Fibroblast of villous mesenchyme (primary cell): ENCODE measurements at regions not wholly inside any gene's neighbourhood (a gene's known extent, or its start where the extent isn't known, plus 50 kb on each side); places are given as distances from the start of the nearest gene placed in this dataset.

Experiments used
- DNase-seq: peaks from one replicate; pipeline ENCODE4 v3.0.0-alpha.2; 2010; ENCODE audit warnings: low read depth
- H3K4me3 ChIP-seq: 2 replicates; pipeline ENCODE4 v1.5.1; 2011; ENCODE audit warnings: low read depth, mild to moderate bottlenecking, low read length
- TF ChIP-seq, protein P1 (sequence below): IDR thresholded peaks from 2 replicates; pipeline ENCODE4 v1.5.1; 2012; ENCODE audit warnings: low read depth, mild to moderate bottlenecking, low read length; ENCODE audit not compliant: insufficient read depth

GRCh38 chr11:90391756-90392155, 168.9 kb upstream of the CHORDC1 start:
- H3K4me3 ChIP-seq: no peak overlapping the region
- TF ChIP-seq, protein P1, sequence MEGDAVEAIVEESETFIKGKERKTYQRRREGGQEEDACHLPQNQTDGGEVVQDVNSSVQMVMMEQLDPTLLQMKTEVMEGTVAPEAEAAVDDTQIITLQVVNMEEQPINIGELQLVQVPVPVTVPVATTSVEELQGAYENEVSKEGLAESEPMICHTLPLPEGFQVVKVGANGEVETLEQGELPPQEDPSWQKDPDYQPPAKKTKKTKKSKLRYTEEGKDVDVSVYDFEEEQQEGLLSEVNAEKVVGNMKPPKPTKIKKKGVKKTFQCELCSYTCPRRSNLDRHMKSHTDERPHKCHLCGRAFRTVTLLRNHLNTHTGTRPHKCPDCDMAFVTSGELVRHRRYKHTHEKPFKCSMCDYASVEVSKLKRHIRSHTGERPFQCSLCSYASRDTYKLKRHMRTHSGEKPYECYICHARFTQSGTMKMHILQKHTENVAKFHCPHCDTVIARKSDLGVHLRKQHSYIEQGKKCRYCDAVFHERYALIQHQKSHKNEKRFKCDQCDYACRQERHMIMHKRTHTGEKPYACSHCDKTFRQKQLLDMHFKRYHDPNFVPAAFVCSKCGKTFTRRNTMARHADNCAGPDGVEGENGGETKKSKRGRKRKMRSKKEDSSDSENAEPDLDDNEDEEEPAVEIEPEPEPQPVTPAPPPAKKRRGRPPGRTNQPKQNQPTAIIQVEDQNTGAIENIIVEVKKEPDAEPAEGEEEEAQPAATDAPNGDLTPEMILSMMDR: no peak
- no peak for DNase-seq

- no peak overlapping the region for H3K4me3 ChIP-seq
- TF ChIP-seq, protein P1: no peak
- no peak for DNase-seq
Measured at GRCh38 chr11:90380206-90380605, 157.4 kb upstream of the CHORDC1 start.

GRCh38 chr11:90373971-90374370, 151.1 kb upstream of the CHORDC1 start:
- no peak overlapping the region for H3K4me3 ChIP-seq
- no peak for DNase-seq
- TF ChIP-seq, protein P1: no peak

GRCh38 chr11:90364527-90364926, 141.7 kb upstream of the CHORDC1 start:
- H3K4me3 ChIP-seq: no peak overlapping the region
- TF ChIP-seq, protein P1: no peak
- DNase-seq: no peak

DNA sequence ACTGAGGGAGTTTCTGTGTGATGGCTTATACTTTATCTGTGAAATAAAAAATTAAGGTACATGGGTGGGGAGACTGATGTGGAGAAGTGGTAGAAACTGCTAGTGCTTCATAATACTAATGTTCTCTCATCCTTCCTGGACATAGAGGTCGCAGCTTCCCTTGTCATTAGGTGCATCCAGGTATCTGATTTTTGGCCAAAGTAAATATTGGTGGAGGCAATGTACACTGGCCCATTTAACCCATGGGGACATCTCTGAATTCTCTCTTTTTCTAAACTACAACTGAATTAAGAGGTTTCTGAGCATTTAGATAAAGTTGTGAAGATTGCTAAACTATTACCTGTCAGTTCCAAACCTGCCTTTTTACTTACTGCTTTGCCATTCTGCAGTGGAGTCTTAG, 140.9 kb upstream of the CHORDC1 start:
- TF ChIP-seq, protein P1: no peak
- no peak overlapping the region for H3K4me3 ChIP-seq
- DNase-seq: no peak

- TF ChIP-seq, protein P1: no peak
Measured at GRCh38 chr11:90355200-90355599, 132.4 kb upstream of the CHORDC1 start.

GRCh38 chr11:90349731-90350130, 126.9 kb upstream of the CHORDC1 start:
- no peak overlapping the region for H3K4me3 ChIP-seq
- DNase-seq: no peak
- TF ChIP-seq, protein P1: no peak

More at GRCh38 chr11:90355200-90355599, 132.4 kb upstream of the CHORDC1 start:
- DNase-seq: no peak
- no peak overlapping the region for H3K4me3 ChIP-seq
